ENCODE measurements at regions not wholly inside any gene's neighbourhood (a gene's known extent, or its start where the extent isn't known, plus 50 kb on each side); places are given as distances from the start of the nearest gene placed in this dataset.

GRCh38 chr15:35725353-35725752 is 179.4 kb upstream of the DPH6 start:
- intact Hi-C loops (cut with micrococcal nuclease) (no loop called here), in situ Hi-C loops (cut with MboI; ENCODE audit: low sequenced_read_pairs) (no loop called here), dilution Hi-C loops (cut with HindIII; ENCODE audit: low sequenced_read_pairs, unreplicated experiment) (no loop called here)
- no peaks in the 10 kb centered on the region for H3K9me1 ChIP-seq (ENCODE audit: insufficient read depth, low read length)
- POLR2A ChIA-PET (ENCODE audit: unreplicated experiment): no interaction called here
- H2AFZ ChIP-seq (replicated peaks; ENCODE audit: low read length, poor library complexity): no peak overlapping the region
- no peak overlapping the region for H3K27ac ChIP-seq (ENCODE audit: insufficient read depth, low read length)
- H3K4me1 ChIP-seq (ENCODE audit: control insufficient read depth, insufficient read depth, low read length): peaks cover 3% of the 10 kb centered on the region; the same call in 1 of the 2 replicates
- H3K27me3 ChIP-seq (ENCODE audit: control insufficient read depth, insufficient read depth, low read length): no peaks in the 10 kb centered on the region
- peak overlapping the region in 1 of 2 experiments; percentile 3; a peak in 1 of 4 replicates for H4K8ac ChIP-seq (ENCODE audit: low read depth in 2 of 2, low read length in 2 of 2)
- no peaks in the 10 kb centered on the region for H3K9me3 ChIP-seq (ENCODE audit: control insufficient read depth, insufficient read depth, low read length)
- CTCF ChIA-PET: no interaction called here
- DNase-seq (peak; percentile 88), ATAC-seq (ENCODE audit: low read depth) (peak; percentile 79)
- no peak overlapping the region for H2AK9ac ChIP-seq (replicated peaks; ENCODE audit: low read depth, low read length, poor library complexity)
- BruUV-seq (replicated peaks): no TSS peak
- H3K4ac ChIP-seq (ENCODE audit: low read depth, low read length): no peak overlapping the region
- no CpG with 5 or more reads among the region's 3 CpGs for WGBS, 2 experiments (ENCODE audit: extremely low coverage in 2 of 2, insufficient read length in 1 of 2)
- H3K9ac ChIP-seq (ENCODE audit: low read depth, low read length): no peak overlapping the region
- no peak overlapping the region for H4K91ac ChIP-seq (ENCODE audit: insufficient read depth, low read depth, low read length)
- H3K36me3 ChIP-seq (ENCODE audit: control insufficient read depth, insufficient read depth, low read length): no peaks in the 10 kb centered on the region
- H3K79me1 ChIP-seq (ENCODE audit: low read depth in 1 of 2, low read length in 2 of 2): no peaks in the 10 kb centered on the region
- no peaks in the 10 kb centered on the region for H4K20me1 ChIP-seq (ENCODE audit: insufficient read depth, low read length)
- peak overlapping the region; percentile 17; the same call in 1 of the 2 replicates for H2BK20ac ChIP-seq (ENCODE audit: low read depth, low read length)
- no peak overlapping the region for H3K4me2 ChIP-seq (ENCODE audit: low read depth, low read length)
- no peak overlapping the region for H3K56ac ChIP-seq (ENCODE audit: extremely low read depth, insufficient read depth, low read length)
- peak overlapping the region; percentile 42 for H2BK5ac ChIP-seq (ENCODE audit: low read depth, low read length, poor library complexity, severe bottlenecking)
- no peak overlapping the region for H3K4me3 ChIP-seq (ENCODE audit: insufficient read depth, low read depth, low read length)
- H3K18ac ChIP-seq (ENCODE audit: low read depth, low read length): no peak overlapping the region
- no peak overlapping the region for H3K14ac ChIP-seq (replicated peaks; ENCODE audit: low read depth, low read length)
- H2AK5ac ChIP-seq (ENCODE audit: low read depth, low read length): no peak overlapping the region
- H2BK15ac ChIP-seq (ENCODE audit: low read depth, low read length): 0 out of 3 replicates have a peak overlapping the region, but pooled peaks have one; percentile 1
- H2BK120ac ChIP-seq (ENCODE audit: low read depth, low read length): no peak overlapping the region; the same call in 1 of the 2 replicates
- H3K23ac ChIP-seq (ENCODE audit: low read depth, low read length): no peak overlapping the region
- H4K5ac ChIP-seq (ENCODE audit: low read depth, low read length): no peak overlapping the region
- TF ChIP-seq USF2 (IDR thresholded peaks at IDR 0.05; ENCODE audit: low read depth, low read length): no peak
- peak; percentile 63 for TF ChIP-seq FOS (IDR thresholded peaks at IDR 0.05; ENCODE audit: low read depth, low read length)
- TF ChIP-seq, protein P1, sequence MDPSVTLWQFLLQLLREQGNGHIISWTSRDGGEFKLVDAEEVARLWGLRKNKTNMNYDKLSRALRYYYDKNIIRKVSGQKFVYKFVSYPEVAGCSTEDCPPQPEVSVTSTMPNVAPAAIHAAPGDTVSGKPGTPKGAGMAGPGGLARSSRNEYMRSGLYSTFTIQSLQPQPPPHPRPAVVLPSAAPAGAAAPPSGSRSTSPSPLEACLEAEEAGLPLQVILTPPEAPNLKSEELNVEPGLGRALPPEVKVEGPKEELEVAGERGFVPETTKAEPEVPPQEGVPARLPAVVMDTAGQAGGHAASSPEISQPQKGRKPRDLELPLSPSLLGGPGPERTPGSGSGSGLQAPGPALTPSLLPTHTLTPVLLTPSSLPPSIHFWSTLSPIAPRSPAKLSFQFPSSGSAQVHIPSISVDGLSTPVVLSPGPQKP (IDR thresholded peaks at IDR 0.05; ENCODE audit: borderline replicate concordance, low read depth, low read length): no peak

Data from IMR-90 (cell line).